HCT116 (cell line): ENCODE measurements at regions not wholly inside any gene's neighbourhood (a gene's known extent, or its start where the extent isn't known, plus 50 kb on each side); places are given as distances from the start of the nearest gene placed in this dataset.

Source experiments
- CTCF ChIP-seq, 3 experiments: fragments of 200-600 bp in 1 of 3; sonication (generic) in 1 of 3; IDR thresholded peaks in 2 of 3; conservative IDR thresholded peaks in 1 of 3; 2 replicates each; pipeline ENCODE4 v1.5.1; 2012 to 2017; ENCODE audit warnings: low read depth in 2 of 3, low read length in 2 of 3, antibody characterized with exemption in 1 of 3, borderline replicate concordance in 1 of 3, control low read depth in 1 of 3, mild to moderate bottlenecking in 1 of 3, mixed read lengths in 1 of 3, mixed run types in 1 of 3, moderate library complexity in 1 of 3; ENCODE audit not compliant: insufficient read depth in 1 of 3
- EZH2phosphoT487 ChIP-seq: fragments of 200-600 bp; IDR thresholded peaks from 2 replicates; pipeline ENCODE4 v1.6.1; 2018; ENCODE audit warnings: antibody characterized with exemption, borderline replicate concordance
- MAX ChIP-seq: IDR thresholded peaks from 2 replicates; pipeline ENCODE4 v1.6.1; 2012

- TF ChIP-seq CTCF (IDR thresholded peaks at IDR 0.05 in 2 of 3, conservative IDR thresholded peaks at IDR 0.05 in 1 of 3; ENCODE audit: borderline replicate concordance in 1 of 3, insufficient read depth in 1 of 3, low read depth in 2 of 3, low read length in 2 of 3), result no peak
- no peak for TF ChIP-seq EZH2phosphoT487
- no peak for TF ChIP-seq MAX
These were observed 181.7 kb upstream of the RFC3 start for GRCh38 chr13:33636243-33636642.
